ENCODE measurements at regions not wholly inside any gene's neighbourhood (a gene's known extent, or its start where the extent isn't known, plus 50 kb on each side); places are given as distances from the start of the nearest gene placed in this dataset.

DNA sequence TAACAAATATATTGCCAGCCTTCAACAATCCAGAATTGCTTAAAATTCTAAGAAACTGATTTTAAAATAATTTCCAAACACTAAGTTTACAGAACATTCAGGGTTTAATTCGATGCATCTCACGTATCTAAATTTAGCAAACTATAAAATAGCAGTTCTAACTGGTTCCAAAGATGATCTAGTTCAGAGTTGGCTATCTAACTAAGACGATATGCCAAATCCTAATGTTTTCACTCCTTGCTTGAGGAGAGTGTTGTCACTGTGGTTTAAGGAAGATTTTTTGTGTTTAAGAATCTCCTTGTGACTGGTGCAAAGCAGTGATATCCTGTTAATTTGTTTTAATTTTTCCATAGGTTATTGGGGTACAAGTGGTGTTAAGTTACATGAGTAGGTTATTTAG is 311.5 kb upstream of the ID4 start:
- H3K9me1 ChIP-seq (ENCODE audit: insufficient read depth, low read length): no peaks in the 10 kb centered on the region
- H4K91ac ChIP-seq (ENCODE audit: insufficient read depth, low read depth, low read length): no peak overlapping the region
- intact Hi-C loops (cut with micrococcal nuclease) (no loop called here), dilution Hi-C loops (cut with HindIII; ENCODE audit: low sequenced_read_pairs, unreplicated experiment) (no loop called here), in situ Hi-C loops (cut with MboI; ENCODE audit: low sequenced_read_pairs) (no loop called here)
- H4K20me1 ChIP-seq (ENCODE audit: insufficient read depth, low read length): no peaks in the 10 kb centered on the region
- no peak overlapping the region for H3K27ac ChIP-seq (ENCODE audit: insufficient read depth, low read length)
- ChIA-PET POLR2A (ENCODE audit: unreplicated experiment) (no interaction called here), CTCF (no interaction called here)
- no peak overlapping the region for H3K23ac ChIP-seq (ENCODE audit: low read depth, low read length)
- H3K4me2 ChIP-seq (ENCODE audit: low read depth, low read length): no peak overlapping the region
- no peaks in the 10 kb centered on the region for H3K4me1 ChIP-seq (ENCODE audit: control insufficient read depth, insufficient read depth, low read length)
- ATAC-seq (ENCODE audit: low read depth) (no peak), DNase-seq (no peak)
- no peak overlapping the region for H3K9ac ChIP-seq (ENCODE audit: low read depth, low read length)
- H3K18ac ChIP-seq (ENCODE audit: low read depth, low read length): no peak overlapping the region
- no peaks in the 10 kb centered on the region for H3K79me1 ChIP-seq (ENCODE audit: low read depth in 1 of 2, low read length in 2 of 2)
- BruUV-seq (replicated peaks): no TSS peak
- no peak overlapping the region for H2BK120ac ChIP-seq (ENCODE audit: low read depth, low read length)
- no peak overlapping the region for H3K4me3 ChIP-seq (ENCODE audit: insufficient read depth, low read depth, low read length)
- H4K5ac ChIP-seq (ENCODE audit: low read depth, low read length): no peak overlapping the region
- no peaks in the 10 kb centered on the region for H3K27me3 ChIP-seq (ENCODE audit: control insufficient read depth, insufficient read depth, low read length)
- no peak overlapping the region for H2AFZ ChIP-seq (replicated peaks; ENCODE audit: low read length, poor library complexity)
- H2AK5ac ChIP-seq (ENCODE audit: low read depth, low read length): no peak overlapping the region
- no peaks in the 10 kb centered on the region for H3K36me3 ChIP-seq (ENCODE audit: control insufficient read depth, insufficient read depth, low read length)
- no peak overlapping the region for H2AK9ac ChIP-seq (replicated peaks; ENCODE audit: low read depth, low read length, poor library complexity)
- H3K9me3 ChIP-seq (ENCODE audit: control insufficient read depth, insufficient read depth, low read length): no peaks in the 10 kb centered on the region
- no peak overlapping the region for H2BK5ac ChIP-seq (ENCODE audit: low read depth, low read length, poor library complexity, severe bottlenecking)
- 30% methylated on average over 2 of the region's 3 CpGs; no CpG with 5 or more reads in 1 of the 2 experiments for WGBS, 2 experiments (ENCODE audit: extremely low coverage in 2 of 2, insufficient read length in 1 of 2)
- H2BK20ac ChIP-seq (ENCODE audit: low read depth, low read length): no peak overlapping the region
- H2BK15ac ChIP-seq (ENCODE audit: low read depth, low read length): no peak overlapping the region
- H3K56ac ChIP-seq (ENCODE audit: extremely low read depth, insufficient read depth, low read length): no peak overlapping the region
- no peak overlapping the region for H3K14ac ChIP-seq (replicated peaks; ENCODE audit: low read depth, low read length)
- no peak overlapping the region for H4K8ac ChIP-seq (ENCODE audit: low read depth in 2 of 2, low read length in 2 of 2)
- TF ChIP-seq, protein P1, sequence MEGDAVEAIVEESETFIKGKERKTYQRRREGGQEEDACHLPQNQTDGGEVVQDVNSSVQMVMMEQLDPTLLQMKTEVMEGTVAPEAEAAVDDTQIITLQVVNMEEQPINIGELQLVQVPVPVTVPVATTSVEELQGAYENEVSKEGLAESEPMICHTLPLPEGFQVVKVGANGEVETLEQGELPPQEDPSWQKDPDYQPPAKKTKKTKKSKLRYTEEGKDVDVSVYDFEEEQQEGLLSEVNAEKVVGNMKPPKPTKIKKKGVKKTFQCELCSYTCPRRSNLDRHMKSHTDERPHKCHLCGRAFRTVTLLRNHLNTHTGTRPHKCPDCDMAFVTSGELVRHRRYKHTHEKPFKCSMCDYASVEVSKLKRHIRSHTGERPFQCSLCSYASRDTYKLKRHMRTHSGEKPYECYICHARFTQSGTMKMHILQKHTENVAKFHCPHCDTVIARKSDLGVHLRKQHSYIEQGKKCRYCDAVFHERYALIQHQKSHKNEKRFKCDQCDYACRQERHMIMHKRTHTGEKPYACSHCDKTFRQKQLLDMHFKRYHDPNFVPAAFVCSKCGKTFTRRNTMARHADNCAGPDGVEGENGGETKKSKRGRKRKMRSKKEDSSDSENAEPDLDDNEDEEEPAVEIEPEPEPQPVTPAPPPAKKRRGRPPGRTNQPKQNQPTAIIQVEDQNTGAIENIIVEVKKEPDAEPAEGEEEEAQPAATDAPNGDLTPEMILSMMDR (conservative IDR thresholded peaks at IDR 0.05; ENCODE audit: low read depth, low read length): no peak
- TF ChIP-seq CHD1 (IDR thresholded peaks at IDR 0.05; ENCODE audit: low read depth, low read length): no peak
- TF ChIP-seq, protein P2, sequence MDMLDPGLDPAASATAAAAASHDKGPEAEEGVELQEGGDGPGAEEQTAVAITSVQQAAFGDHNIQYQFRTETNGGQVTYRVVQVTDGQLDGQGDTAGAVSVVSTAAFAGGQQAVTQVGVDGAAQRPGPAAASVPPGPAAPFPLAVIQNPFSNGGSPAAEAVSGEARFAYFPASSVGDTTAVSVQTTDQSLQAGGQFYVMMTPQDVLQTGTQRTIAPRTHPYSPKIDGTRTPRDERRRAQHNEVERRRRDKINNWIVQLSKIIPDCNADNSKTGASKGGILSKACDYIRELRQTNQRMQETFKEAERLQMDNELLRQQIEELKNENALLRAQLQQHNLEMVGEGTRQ (IDR thresholded peaks at IDR 0.05; ENCODE audit: low read depth, low read length): no peak
- no peak for TF ChIP-seq MXI1 (IDR thresholded peaks at IDR 0.05; ENCODE audit: borderline replicate concordance, low read depth, low read length)
- no peak for TF ChIP-seq RFX5 (IDR thresholded peaks at IDR 0.05; ENCODE audit: low read depth, low read length)
- H3K4ac ChIP-seq (ENCODE audit: low read depth, low read length): no peak overlapping the region

Data from IMR-90 (cell line).